ENCODE measurements at regions not wholly inside any gene's neighbourhood (a gene's known extent, or its start where the extent isn't known, plus 50 kb on each side); places are given as distances from the start of the nearest gene placed in this dataset.

DNA sequence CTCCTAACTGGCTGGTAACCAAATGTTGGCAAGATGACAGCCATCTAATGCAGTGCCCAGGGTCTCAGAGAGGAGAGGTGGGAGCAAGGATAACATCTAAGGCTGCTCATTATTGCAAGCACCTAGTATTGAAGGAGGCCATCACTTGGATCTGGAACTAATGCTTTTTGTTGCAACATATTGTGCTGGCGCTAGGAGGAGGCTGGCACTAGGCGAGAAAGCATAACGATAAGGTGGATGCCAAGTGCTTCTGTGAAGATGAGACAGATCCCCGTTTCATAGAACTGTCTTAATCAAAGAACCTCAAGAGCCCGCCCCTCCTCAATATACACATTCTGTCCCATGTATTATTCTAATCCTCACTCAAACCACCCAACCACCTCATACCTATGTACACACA, 774.0 kb downstream of the VRK1 start (continued):
- TF ChIP-seq, protein P1, sequence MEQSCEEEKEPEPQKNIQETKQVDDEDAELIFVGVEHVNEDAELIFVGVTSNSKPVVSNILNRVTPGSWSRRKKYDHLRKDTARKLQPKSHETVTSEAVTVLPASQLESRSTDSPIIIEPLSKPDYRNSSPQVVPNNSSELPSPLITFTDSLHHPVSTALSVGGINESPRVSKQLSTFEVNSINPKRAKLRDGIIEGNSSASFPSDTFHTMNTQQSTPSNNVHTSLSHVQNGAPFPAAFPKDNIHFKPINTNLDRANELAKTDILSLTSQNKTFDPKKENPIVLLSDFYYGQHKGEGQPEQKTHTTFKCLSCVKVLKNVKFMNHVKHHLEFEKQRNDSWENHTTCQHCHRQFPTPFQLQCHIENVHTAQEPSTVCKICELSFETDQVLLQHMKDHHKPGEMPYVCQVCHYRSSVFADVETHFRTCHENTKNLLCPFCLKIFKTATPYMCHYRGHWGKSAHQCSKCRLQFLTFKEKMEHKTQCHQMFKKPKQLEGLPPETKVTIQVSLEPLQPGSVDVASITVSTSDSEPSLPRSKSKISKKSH (CRISPR knock-in tag; IDR thresholded peaks at IDR 0.05; ENCODE audit: borderline replicate concordance): no peak
- TF ChIP-seq, protein P2, sequence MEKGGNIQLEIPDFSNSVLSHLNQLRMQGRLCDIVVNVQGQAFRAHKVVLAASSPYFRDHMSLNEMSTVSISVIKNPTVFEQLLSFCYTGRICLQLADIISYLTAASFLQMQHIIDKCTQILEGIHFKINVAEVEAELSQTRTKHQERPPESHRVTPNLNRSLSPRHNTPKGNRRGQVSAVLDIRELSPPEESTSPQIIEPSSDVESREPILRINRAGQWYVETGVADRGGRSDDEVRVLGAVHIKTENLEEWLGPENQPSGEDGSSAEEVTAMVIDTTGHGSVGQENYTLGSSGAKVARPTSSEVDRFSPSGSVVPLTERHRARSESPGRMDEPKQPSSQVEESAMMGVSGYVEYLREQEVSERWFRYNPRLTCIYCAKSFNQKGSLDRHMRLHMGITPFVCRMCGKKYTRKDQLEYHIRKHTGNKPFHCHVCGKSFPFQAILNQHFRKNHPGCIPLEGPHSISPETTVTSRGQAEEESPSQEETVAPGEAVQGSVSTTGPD (CRISPR knock-in tag; IDR thresholded peaks at IDR 0.05): no peak
- TF ChIP-seq BORCS8-MEF2B (CRISPR knock-in tag; IDR thresholded peaks at IDR 0.05) (no peak), ZBTB3 (CRISPR knock-in tag; IDR thresholded peaks at IDR 0.05; ENCODE audit: borderline replicate concordance, low read depth) (no peak), ZNF562 (CRISPR knock-in tag; IDR thresholded peaks at IDR 0.05; ENCODE audit: borderline replicate concordance) (no peak), ATF7-NPFF (CRISPR knock-in tag; IDR thresholded peaks at IDR 0.05; ENCODE audit: low read depth) (no peak), ZNF563 (CRISPR knock-in tag; IDR thresholded peaks at IDR 0.05) (no peak), ZSCAN29 (CRISPR knock-in tag; conservative IDR thresholded peaks at IDR 0.05) (no peak), ZNF121 (CRISPR knock-in tag; IDR thresholded peaks at IDR 0.05) (no peak), JUND (CRISPR knock-in tag; IDR thresholded peaks at IDR 0.05) (no peak), BCL6 (CRISPR knock-in tag; IDR thresholded peaks at IDR 0.05) (no peak)

All from HepG2 (cell line).